Prostate gland (tissue), 2 donors: ENCODE measurements at regions not wholly inside any gene's neighbourhood (a gene's known extent, or its start where the extent isn't known, plus 50 kb on each side); places are given as distances from the start of the nearest gene placed in this dataset.

ENCODE experiments used
- DNase-seq: peaks from one replicate; pipeline ENCODE4 v3.0.0-alpha.2; 2019; ENCODE audit warnings: low spot score
- H3K27ac ChIP-seq, 2 donors: fragments of 200-600 bp; sonication (generic); 2 replicates each; pipeline ENCODE4 v1.5.1; 2017 to 2019
- H3K27me3 ChIP-seq: fragments of 200-600 bp; sonication (generic); replicated peaks from 2 replicates; pipeline ENCODE4 v1.5.1; 2019; ENCODE audit not compliant: insufficient read depth
- H3K36me3 ChIP-seq, 2 donors: fragments of 200-600 bp; sonication (generic); 1 replicate in 1 of 2; 2 replicates in 1 of 2; pipeline versions ENCODE4 v1.5.1 to v1.8.1; 2017 to 2019
- H3K4me1 ChIP-seq: fragments of 200-600 bp; sonication (generic); replicated peaks from 2 replicates; pipeline ENCODE4 v1.5.1; 2019
- H3K4me3 ChIP-seq, 2 donors: fragments of 200-600 bp; sonication (generic); 2 replicates each; pipeline ENCODE4 v1.5.1; 2017 to 2019
- H3K9me3 ChIP-seq: fragments of 200-600 bp; sonication (generic); 2 replicates; pipeline ENCODE4 v1.5.1; 2017
- POLR2A ChIP-seq: fragments of 450-650 bp; IDR thresholded peaks from one replicate; pipeline ENCODE4 v1.6.1; 2016; ENCODE audit warnings: antibody characterized with exemption, mild to moderate bottlenecking
- POLR2AphosphoS5 ChIP-seq: sonication (generic); formaldehyde crosslinking; IDR thresholded peaks from one replicate; pipeline ENCODE4 v1.6.1; 2017; ENCODE audit warnings: antibody characterized with exemption
- WGBS: methylation state at CpG from one replicate; pipeline ENCODE4 v1.1.5; 2018; 5-methylcytosine and 5-hydroxymethylcytosine counted together
- intact Hi-C: fragments of 100-400 bp; cut with DNase I; formaldehyde crosslinking; loops from one replicate; pipeline ENCODE4 v1.14.2; 2022
- TF ChIP-seq, protein P1 (sequence below), 4 experiments: fragments of 200-600 bp in 2 of 4; fragments of 450-650 bp in 2 of 4; sonication (generic) in 2 of 4; IDR thresholded peaks; 1 replicate in 3 of 4; 2 replicates in 1 of 4; pipeline ENCODE4 v1.5.1; 2016 to 2019; ENCODE audit warnings: antibody characterized with exemption in 4 of 4, mild to moderate bottlenecking in 2 of 4, moderate library complexity in 2 of 4

DNA sequence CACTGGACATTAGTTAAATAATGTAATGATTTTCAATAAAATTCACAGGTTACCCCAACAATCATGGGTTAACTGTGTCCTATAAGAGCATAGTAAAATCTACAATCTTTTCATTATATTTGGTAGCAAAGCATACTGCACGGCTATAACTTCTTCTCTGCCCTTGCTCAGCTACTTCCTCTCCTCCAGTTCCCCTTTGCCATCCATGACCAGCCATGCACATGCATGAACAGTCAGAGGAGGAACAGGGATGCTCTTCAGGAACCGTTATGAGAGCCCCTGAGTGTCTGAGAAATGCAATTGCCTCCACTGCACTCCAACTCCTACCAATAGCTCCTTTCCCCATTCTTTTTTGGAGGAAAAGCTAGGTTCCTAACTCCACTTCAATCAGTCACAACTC is 646.7 kb downstream of the LTN1 start:
- H3K36me3 ChIP-seq: no peaks in the 10 kb centered on the region
- no peak overlapping the region for H3K4me3 ChIP-seq
- H3K4me1 ChIP-seq: no peaks in the 10 kb centered on the region
- H3K27me3 ChIP-seq: no peaks in the 10 kb centered on the region
- no peaks in the 10 kb centered on the region for H3K9me3 ChIP-seq
- TF ChIP-seq, protein P1, sequence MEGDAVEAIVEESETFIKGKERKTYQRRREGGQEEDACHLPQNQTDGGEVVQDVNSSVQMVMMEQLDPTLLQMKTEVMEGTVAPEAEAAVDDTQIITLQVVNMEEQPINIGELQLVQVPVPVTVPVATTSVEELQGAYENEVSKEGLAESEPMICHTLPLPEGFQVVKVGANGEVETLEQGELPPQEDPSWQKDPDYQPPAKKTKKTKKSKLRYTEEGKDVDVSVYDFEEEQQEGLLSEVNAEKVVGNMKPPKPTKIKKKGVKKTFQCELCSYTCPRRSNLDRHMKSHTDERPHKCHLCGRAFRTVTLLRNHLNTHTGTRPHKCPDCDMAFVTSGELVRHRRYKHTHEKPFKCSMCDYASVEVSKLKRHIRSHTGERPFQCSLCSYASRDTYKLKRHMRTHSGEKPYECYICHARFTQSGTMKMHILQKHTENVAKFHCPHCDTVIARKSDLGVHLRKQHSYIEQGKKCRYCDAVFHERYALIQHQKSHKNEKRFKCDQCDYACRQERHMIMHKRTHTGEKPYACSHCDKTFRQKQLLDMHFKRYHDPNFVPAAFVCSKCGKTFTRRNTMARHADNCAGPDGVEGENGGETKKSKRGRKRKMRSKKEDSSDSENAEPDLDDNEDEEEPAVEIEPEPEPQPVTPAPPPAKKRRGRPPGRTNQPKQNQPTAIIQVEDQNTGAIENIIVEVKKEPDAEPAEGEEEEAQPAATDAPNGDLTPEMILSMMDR (IDR thresholded peaks at IDR 0.05): no peak
- TF ChIP-seq POLR2A: no peak
- no peak for TF ChIP-seq POLR2AphosphoS5
- intact Hi-C loops: loop anchor here (10.0 kb wide), 1 partner anchor 399 kb away; no protein-coding TSS in a partner anchor
- no peak overlapping the region for H3K27ac ChIP-seq
- 86% methylated on average over 2 of the region's 2 CpGs for WGBS
- no peak for DNase-seq

DNA sequence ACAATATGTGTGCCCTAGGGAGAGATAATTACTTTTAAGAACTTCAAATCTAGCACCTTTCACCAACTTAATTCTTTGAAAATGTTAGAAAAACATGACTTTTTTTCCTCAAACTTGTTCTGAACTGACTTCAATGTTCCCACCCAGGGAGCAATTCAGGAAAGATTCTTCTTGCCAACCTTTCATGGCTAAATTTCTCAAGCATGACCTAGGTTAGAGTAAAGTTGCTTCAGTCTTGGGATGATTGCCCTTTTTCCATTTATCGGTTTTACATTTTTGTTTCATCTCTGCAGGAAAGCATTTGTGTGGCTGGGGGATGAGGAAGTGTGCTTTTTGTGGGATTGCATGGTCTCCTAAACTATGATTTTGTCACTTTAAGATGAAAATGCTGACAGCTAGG is 647.7 kb downstream of the LTN1 start:
- H3K4me1 ChIP-seq: no peaks in the 10 kb centered on the region
- H3K36me3 ChIP-seq: no peaks in the 10 kb centered on the region
- 100% methylated on average over 1 of the region's 1 CpG for WGBS
- no peak overlapping the region for H3K4me3 ChIP-seq
- TF ChIP-seq POLR2AphosphoS5 (no peak), POLR2A (no peak)
- TF ChIP-seq, protein P1 (IDR thresholded peaks at IDR 0.05): no peak
- no peaks in the 10 kb centered on the region for H3K9me3 ChIP-seq
- DNase-seq: no peak
- H3K27ac ChIP-seq: no peak overlapping the region
- no peaks in the 10 kb centered on the region for H3K27me3 ChIP-seq
- intact Hi-C loops: loop anchor here (10.0 kb wide), 1 partner anchor 400 kb away; no protein-coding TSS in a partner anchor

DNA sequence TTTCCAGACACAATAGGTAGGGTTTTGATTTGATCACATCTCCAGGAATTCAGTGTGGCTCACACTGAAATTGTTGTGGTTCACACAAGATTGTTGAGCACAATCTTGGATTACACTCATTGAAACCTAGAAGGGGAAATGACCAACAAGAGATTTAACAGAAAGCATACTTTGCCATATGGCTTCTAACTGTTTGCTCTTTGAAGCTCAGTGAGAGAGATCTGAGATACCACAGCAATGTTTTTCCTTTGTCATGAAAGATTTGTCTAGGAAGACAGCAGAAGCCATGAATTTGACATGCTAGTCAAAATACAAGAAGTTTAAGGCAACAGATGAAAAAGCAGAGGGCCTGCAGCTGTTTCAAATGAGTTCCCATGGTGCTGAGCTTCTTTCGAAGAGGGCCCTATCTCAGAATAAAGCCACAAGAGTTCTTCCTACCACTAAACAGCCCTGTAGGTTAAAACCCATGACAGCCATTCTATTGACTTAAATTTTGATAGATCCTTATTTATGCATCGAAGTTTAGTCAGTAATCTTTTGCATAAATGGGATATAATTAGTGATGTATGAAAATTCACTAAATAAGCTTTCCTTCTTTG is 650.4 kb downstream of the LTN1 start:
- H3K27me3 ChIP-seq: no peaks in the 10 kb centered on the region
- intact Hi-C loops: loop anchor here (10.0 kb wide), 1 partner anchor 402 kb away; no protein-coding TSS in a partner anchor
- H3K4me1 ChIP-seq: no peaks in the 10 kb centered on the region
- H3K9me3 ChIP-seq: no peaks in the 10 kb centered on the region
- TF ChIP-seq, protein P1 (IDR thresholded peaks at IDR 0.05): no peak
- TF ChIP-seq POLR2A (no peak), POLR2AphosphoS5 (no peak)
- no peak overlapping the region for H3K27ac ChIP-seq
- DNase-seq: no peak
- 96% methylated on average over 2 of the region's 2 CpGs for WGBS
- H3K36me3 ChIP-seq: no peaks in the 10 kb centered on the region
- no peak overlapping the region for H3K4me3 ChIP-seq

DNA sequence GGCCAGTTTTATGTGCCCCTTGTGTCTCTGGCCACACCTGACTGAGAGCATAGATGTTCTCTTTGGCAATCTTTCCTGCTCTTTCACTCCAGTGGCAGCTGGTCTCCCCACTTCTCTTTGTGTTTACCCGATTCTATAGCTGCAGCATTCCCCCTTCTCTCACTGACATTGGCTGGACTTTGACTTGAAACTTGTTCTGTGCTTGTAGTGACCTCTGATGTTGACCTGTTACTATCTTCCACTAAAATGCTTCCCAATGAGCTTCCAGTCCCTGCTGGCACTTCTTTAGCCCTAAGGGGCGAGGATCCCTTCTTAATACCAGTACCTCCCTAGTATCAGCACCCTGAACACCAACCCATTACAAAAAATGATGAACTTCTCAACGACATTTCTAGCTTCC is 653.3 kb downstream of the LTN1 start:
- H3K4me3 ChIP-seq: no peak overlapping the region
- 90% methylated on average over 3 of the region's 3 CpGs for WGBS
- intact Hi-C loops: loop anchor here (5.0 to 10.0 kb wide), 4 partner anchors 275 to 1492 kb away; partner anchors contain the start of gene ADAMTS1
- H3K9me3 ChIP-seq: no peaks in the 10 kb centered on the region
- no peak overlapping the region for H3K27ac ChIP-seq
- no peaks in the 10 kb centered on the region for H3K4me1 ChIP-seq
- TF ChIP-seq POLR2AphosphoS5: no peak
- no peak for TF ChIP-seq POLR2A
- TF ChIP-seq, protein P1 (IDR thresholded peaks at IDR 0.05): no peak
- H3K27me3 ChIP-seq: no peaks in the 10 kb centered on the region
- DNase-seq: no peak
- H3K36me3 ChIP-seq: no peaks in the 10 kb centered on the region

DNA sequence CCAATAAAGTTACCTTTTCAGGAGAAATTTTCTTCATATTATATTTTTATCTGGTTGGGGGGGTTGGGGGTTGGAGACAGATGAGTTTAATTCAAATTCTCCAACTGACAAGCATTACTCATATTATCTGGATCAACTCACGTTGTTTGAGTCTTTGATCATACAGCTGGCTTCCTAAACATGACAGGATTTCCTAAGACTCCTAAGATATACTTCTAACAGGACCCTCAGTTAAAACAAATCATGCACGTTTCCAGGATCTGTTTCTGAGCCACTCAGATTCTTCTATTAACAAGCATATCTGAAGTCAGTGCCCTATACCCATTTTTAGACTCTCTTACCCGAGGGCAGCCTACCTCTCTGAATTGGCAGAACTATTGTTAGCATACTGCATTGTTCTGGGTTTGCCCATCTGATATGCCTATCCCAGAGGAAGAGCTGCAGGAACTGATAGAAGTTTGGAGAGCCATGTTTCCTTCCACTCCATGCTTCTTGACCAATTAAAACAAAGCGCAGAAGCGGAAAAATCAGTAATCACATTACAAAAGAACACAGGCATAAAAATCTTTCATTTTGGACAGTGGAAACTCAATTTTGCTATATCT is 653.9 kb downstream of the LTN1 start:
- TF ChIP-seq POLR2A: no peak
- no peak for TF ChIP-seq POLR2AphosphoS5
- TF ChIP-seq, protein P1 (IDR thresholded peaks at IDR 0.05): no peak
- Histone ChIP-seq H3K36me3 (no peaks in the 10 kb centered on the region), H3K4me1 (no peaks in the 10 kb centered on the region), H3K27me3 (no peaks in the 10 kb centered on the region), H3K4me3 (no peak overlapping the region), H3K9me3 (no peaks in the 10 kb centered on the region), H3K27ac (no peak overlapping the region)
- no peak for DNase-seq
- WGBS: 64% methylated on average over 5 of the region's 5 CpGs
- intact Hi-C loops: loop anchor here (5.0 to 10.0 kb wide), 4 partner anchors 274 to 1492 kb away; partner anchors contain the start of gene ADAMTS1
